ENCODE measurements at regions not wholly inside any gene's neighbourhood (a gene's known extent, or its start where the extent isn't known, plus 50 kb on each side); places are given as distances from the start of the nearest gene placed in this dataset.

DNA sequence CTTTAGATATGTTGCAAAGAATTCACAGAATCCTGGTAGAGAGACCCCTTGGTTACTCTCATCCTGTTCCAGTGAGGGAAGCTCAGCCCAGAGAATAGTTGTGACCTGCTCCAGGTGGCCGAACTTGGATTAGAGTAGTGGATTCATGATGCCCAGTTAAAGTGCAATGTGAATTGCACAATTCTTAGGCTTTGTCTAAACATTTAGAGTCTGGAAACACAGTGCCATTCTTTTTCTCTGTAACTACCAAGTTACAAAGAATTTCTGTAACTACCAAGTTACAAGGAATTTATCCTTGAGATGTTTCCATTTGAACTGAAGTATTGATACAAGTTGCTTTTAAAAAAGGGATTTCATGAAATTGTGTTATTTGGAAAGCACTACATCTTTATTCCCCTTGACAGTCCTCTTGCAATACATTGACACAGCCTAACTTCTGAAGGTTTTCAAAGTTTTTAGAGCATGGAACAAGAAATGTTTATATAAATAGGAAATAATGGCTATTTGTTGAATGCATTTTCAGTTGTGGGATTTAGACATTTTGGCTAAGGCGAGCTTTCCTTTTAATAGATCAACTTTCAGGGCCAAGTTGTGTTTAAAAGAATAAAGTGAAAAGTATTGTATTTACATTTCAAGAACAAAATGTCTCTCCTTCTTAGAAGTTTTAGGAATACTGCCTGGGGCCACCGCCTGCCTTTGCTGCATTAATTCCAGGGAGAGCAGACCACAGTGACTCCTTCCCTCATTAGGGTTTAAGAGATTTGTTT is 315.0 kb downstream of the LPIN1 start:
- TF ChIP-seq CTCF (IDR thresholded peaks at IDR 0.05) (no peak), EZH2 (IDR thresholded peaks at IDR 0.05; ENCODE audit: borderline replicate concordance, insufficient read depth, low read depth, low read length, poor library complexity, severe bottlenecking) (no peak)

Data from B cell (primary cell).